ENCODE measurements at regions not wholly inside any gene's neighbourhood (a gene's known extent, or its start where the extent isn't known, plus 50 kb on each side); places are given as distances from the start of the nearest gene placed in this dataset.

DNA sequence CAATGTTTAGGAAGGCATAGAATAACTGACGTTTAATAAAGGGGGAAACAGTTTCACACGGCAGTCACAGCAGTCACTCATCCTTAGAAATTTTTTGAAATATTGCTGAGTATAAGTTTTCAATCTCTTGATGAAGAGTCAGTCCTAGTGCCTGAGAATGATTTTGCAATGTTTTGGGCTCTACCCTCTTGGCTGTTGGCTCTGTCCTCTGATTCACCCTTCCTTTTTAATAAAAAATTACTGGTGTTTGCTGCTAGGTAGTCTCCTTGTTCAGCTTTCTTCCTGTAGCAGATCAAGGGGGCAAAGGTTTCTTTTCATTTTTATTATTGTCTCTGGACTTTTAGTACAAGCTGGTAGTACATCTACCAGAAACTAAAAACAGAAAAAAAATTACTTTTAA lies 194.3 kb upstream of the ANO3 start:
- TF ChIP-seq, protein P1, sequence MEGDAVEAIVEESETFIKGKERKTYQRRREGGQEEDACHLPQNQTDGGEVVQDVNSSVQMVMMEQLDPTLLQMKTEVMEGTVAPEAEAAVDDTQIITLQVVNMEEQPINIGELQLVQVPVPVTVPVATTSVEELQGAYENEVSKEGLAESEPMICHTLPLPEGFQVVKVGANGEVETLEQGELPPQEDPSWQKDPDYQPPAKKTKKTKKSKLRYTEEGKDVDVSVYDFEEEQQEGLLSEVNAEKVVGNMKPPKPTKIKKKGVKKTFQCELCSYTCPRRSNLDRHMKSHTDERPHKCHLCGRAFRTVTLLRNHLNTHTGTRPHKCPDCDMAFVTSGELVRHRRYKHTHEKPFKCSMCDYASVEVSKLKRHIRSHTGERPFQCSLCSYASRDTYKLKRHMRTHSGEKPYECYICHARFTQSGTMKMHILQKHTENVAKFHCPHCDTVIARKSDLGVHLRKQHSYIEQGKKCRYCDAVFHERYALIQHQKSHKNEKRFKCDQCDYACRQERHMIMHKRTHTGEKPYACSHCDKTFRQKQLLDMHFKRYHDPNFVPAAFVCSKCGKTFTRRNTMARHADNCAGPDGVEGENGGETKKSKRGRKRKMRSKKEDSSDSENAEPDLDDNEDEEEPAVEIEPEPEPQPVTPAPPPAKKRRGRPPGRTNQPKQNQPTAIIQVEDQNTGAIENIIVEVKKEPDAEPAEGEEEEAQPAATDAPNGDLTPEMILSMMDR (IDR thresholded peaks at IDR 0.05) = no peak

DNA sequence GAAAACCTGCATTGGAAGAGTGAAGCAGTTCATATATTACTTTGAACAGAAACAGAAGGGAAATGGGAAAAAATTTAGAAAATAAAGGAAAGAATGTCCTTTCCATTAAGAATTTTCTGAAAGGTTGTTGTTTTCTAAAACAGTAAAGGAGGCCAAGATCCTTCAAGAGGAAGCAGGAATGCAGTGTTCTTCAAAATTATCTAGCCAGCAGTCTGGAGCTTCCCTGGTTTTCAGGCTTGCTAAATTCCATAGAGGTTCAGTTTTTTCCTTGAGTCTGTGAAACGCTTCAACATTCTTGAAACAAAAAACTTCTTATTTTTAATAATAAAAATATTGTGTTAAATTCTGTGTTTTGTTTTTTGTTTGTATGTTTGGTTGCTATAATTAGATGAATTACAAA lies 189.0 kb upstream of the ANO3 start:
- TF ChIP-seq, protein P1 (IDR thresholded peaks at IDR 0.05) = no peak

- TF ChIP-seq, protein P1 (IDR thresholded peaks at IDR 0.05) = no peak
Observed at GRCh38 chr11:26143566-26144290, 188.2 kb upstream of the ANO3 start.

DNA sequence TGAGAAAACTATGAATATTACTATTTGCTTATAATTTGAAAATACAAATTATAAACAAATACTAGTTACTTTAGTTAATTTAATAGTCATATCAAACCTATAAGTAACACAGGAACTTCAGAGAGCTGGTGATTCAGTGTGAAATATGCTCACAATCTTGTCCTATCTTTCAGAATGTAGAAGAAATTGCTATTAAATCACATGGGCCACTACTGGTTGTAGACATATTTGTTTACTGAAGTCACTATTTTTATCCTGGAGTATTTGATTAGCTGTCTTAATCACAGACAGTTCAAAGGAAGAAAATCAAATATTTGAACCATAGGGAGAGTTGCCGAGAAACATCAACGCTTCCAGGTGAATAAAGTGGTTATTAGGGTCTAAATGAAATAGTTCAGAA lies 187.6 kb upstream of the ANO3 start:
- TF ChIP-seq, protein P1 (IDR thresholded peaks at IDR 0.05) = no peak

GRCh38 chr11:26144911-26145310 lies 187.0 kb upstream of the ANO3 start:
- TF ChIP-seq, protein P1 (IDR thresholded peaks at IDR 0.05) = no peak

- TF ChIP-seq, protein P1 (IDR thresholded peaks at IDR 0.05) = no peak
Observed at GRCh38 chr11:26149585-26149984, 182.3 kb upstream of the ANO3 start.

- TF ChIP-seq, protein P1 (IDR thresholded peaks at IDR 0.05) = no peak
Observed at GRCh38 chr11:26150031-26150430, 181.9 kb upstream of the ANO3 start.

DNA sequence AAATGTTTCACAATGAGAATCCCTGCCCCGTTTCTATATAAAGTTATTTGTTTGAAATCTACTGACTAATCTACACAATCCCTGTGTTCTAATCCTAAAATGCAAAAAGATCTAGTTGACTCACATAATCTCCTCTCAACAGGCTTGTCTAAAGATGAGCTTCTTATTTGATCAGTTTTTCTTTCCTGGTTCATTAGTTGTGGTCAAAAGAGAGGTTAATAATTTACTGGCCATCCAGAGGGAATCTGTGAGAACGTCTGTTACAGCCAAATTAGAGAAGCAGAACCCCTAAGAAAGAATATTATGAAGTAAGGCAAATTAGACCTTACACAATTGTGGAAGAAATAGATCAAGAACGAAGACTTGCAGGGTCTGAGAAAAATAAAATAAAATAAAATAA lies 173.7 kb upstream of the ANO3 start:
- TF ChIP-seq, protein P1 (IDR thresholded peaks at IDR 0.05) = no peak
